Smooth muscle cell (in vitro differentiated cells): ENCODE measurements at regions not wholly inside any gene's neighbourhood (a gene's known extent, or its start where the extent isn't known, plus 50 kb on each side); places are given as distances from the start of the nearest gene placed in this dataset.
A peak's percentile ranks its signal among the peaks of the same experiment; 100 is the strongest.

Source experiments
- DNase-seq: peaks from one replicate; lab custom pipeline; 2025; ENCODE audit not compliant: unreplicated experiment; lab: John Stamatoyannopoulos, UW
- H2AFZ ChIP-seq: fragments of 200-600 bp; sonication (generic); 2 replicates; pipeline ENCODE4 v1.6.0; 2016; ENCODE audit warnings: antibody characterized with exemption, low read depth, mild to moderate bottlenecking
- H3F3A ChIP-seq: fragments of 200-600 bp; sonication (generic); 2 replicates; pipeline ENCODE4 v1.6.0; 2017; ENCODE audit warnings: antibody characterized with exemption, low read depth
- H3K27ac ChIP-seq: fragments of 200-600 bp; sonication (generic); 2 replicates; pipeline ENCODE4 v1.5.1; 2016; ENCODE audit warnings: low read depth, mild to moderate bottlenecking
- H3K27me3 ChIP-seq: fragments of 200-600 bp; sonication (generic); 2 replicates; pipeline ENCODE4 v1.6.1; 2016; ENCODE audit warnings: low read depth, mild to moderate bottlenecking
- H3K36me3 ChIP-seq: fragments of 200-600 bp; sonication (generic); 2 replicates; pipeline ENCODE4 v1.5.1; 2016; ENCODE audit warnings: low read depth
- H3K4me1 ChIP-seq: fragments of 200-600 bp; sonication (generic); 2 replicates; pipeline ENCODE4 v1.5.1; 2016; ENCODE audit warnings: low read depth
- H3K4me2 ChIP-seq: fragments of 200-600 bp; sonication (generic); 2 replicates; pipeline ENCODE4 v1.6.0; 2016; ENCODE audit warnings: mild to moderate bottlenecking
- H3K4me3 ChIP-seq: fragments of 200-600 bp; sonication (generic); 2 replicates; pipeline ENCODE4 v1.5.1; 2016; ENCODE audit warnings: mild to moderate bottlenecking
- H3K79me2 ChIP-seq: fragments of 200-600 bp; sonication (generic); 2 replicates; pipeline ENCODE4 v1.6.0; 2016; ENCODE audit warnings: low read depth, mild to moderate bottlenecking
- H3K9ac ChIP-seq: fragments of 200-600 bp; sonication (generic); 2 replicates; pipeline ENCODE4 v1.6.0; 2016; ENCODE audit warnings: low read depth
- H3K9me3 ChIP-seq: fragments of 200-600 bp; sonication (generic); replicated peaks from 2 replicates; pipeline ENCODE4 v1.5.1; 2016; ENCODE audit warnings: low read depth
- H4K20me1 ChIP-seq: fragments of 200-600 bp; sonication (generic); 2 replicates; pipeline ENCODE4 v1.6.0; 2016; ENCODE audit warnings: low read depth
- WGBS: methylation state at CpG from one replicate; pipeline ENCODE4 v1.1.7; 2016; ENCODE audit warnings: low lambda C conversion rate; 5-methylcytosine and 5-hydroxymethylcytosine counted together
- TF ChIP-seq, protein P1 (sequence below): fragments of 200-600 bp; sonication (generic); IDR thresholded peaks from 2 replicates; pipeline ENCODE4 v1.5.1; 2017; ENCODE audit warnings: borderline replicate concordance, mild to moderate bottlenecking, antibody characterized with exemption; ENCODE audit not compliant: insufficient read depth, poor library complexity, severe bottlenecking

DNA sequence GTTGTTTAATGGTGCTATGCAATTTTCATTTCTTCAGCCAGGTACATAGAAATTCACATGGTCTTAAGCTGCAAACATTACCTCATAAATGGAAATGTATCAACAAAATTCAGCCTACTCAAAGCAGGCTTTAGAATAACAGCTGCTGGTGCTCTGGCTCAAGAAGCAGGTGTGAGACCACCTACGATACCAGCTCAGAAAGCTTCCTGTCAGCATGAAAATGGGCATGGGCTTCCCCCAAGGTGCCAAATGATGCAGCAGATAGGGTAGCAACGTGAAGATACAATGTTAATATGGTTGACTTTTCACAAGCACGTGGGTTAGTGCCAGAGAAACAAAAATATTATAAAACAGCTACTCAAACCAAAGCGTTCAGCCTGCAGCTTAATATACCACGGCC, 343.4 kb upstream of the PRICKLE1 start:
- 76% methylated on average over 5 of the region's 5 CpGs for WGBS
- H3K9me3 ChIP-seq, result no peaks in the 10 kb centered on the region
- no peaks in the 10 kb centered on the region for H3K4me1 ChIP-seq
- no peaks in the 10 kb centered on the region for H3K36me3 ChIP-seq
- no peaks in the 10 kb centered on the region for H4K20me1 ChIP-seq
- H3F3A ChIP-seq, result peaks cover 26% of the 10 kb centered on the region
- no peak overlapping the region for H3K9ac ChIP-seq
- H3K27ac ChIP-seq, result peak overlapping the region; percentile 17
- peak overlapping the region; percentile 78 for H2AFZ ChIP-seq
- peak overlapping the region; percentile 46 for H3K4me2 ChIP-seq
- H3K4me3 ChIP-seq, result no peak overlapping the region
- H3K27me3 ChIP-seq, result no peaks in the 10 kb centered on the region
- DNase-seq, result no peak
- TF ChIP-seq, protein P1, sequence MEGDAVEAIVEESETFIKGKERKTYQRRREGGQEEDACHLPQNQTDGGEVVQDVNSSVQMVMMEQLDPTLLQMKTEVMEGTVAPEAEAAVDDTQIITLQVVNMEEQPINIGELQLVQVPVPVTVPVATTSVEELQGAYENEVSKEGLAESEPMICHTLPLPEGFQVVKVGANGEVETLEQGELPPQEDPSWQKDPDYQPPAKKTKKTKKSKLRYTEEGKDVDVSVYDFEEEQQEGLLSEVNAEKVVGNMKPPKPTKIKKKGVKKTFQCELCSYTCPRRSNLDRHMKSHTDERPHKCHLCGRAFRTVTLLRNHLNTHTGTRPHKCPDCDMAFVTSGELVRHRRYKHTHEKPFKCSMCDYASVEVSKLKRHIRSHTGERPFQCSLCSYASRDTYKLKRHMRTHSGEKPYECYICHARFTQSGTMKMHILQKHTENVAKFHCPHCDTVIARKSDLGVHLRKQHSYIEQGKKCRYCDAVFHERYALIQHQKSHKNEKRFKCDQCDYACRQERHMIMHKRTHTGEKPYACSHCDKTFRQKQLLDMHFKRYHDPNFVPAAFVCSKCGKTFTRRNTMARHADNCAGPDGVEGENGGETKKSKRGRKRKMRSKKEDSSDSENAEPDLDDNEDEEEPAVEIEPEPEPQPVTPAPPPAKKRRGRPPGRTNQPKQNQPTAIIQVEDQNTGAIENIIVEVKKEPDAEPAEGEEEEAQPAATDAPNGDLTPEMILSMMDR, result no peak
- H3K79me2 ChIP-seq, result no peaks in the 10 kb centered on the region

DNA sequence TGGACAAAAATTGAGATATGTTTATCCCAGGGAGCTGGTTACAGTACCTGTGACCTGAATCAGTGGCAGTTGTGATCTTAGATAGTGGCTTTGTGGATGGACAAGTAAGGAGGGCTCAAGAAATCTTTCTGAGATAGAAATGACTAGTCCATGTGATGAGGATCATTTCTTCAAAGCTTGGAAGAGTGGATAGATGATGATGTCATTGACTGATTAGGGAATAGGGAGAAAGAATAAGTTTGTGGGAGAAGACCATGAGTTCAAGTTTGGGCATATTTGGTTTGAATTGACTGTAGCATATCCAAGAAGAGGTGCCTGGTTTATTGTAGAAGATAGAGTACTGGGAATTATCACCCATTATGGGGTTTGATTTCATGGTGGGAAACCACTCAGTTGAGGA, 336.7 kb upstream of the PRICKLE1 start:
- H3K4me1 ChIP-seq, result peaks cover 20% of the 10 kb centered on the region
- no peaks in the 10 kb centered on the region for H4K20me1 ChIP-seq
- TF ChIP-seq, protein P1, result no peak
- H3K9me3 ChIP-seq, result no peaks in the 10 kb centered on the region
- no peaks in the 10 kb centered on the region for H3K79me2 ChIP-seq
- H2AFZ ChIP-seq, result no peak overlapping the region
- no peak overlapping the region for H3K27ac ChIP-seq
- no peak for DNase-seq
- H3K9ac ChIP-seq, result no peak overlapping the region
- H3K4me2 ChIP-seq, result no peak overlapping the region
- H3K4me3 ChIP-seq, result no peak overlapping the region
- no peaks in the 10 kb centered on the region for H3K36me3 ChIP-seq
- no peaks in the 10 kb centered on the region for H3K27me3 ChIP-seq
- H3F3A ChIP-seq, result peaks cover 17% of the 10 kb centered on the region

DNA sequence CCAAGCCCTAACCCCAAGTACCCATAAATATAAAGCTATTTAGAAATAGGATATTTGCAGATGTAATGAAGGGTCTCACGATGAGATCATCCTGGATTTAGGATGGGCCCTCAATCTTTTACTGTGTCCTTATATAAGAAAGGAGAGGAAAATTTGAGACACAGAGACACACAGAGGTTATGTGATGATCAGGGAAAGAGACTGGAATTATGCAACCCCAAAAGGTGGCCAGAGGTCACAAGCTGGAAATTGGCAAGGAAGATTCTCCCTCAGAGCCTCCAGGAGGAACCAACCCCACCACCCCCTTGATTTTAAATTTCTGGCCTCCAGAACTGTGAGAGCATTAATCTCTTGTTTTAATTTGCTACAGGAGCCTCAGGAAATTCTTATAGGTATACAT, 334.9 kb upstream of the PRICKLE1 start:
- WGBS, result 93% methylated on average over 1 of the region's 1 CpG
- Histone ChIP-seq H3K4me3 (no peak overlapping the region), H3K79me2 (no peaks in the 10 kb centered on the region), H3K9ac (no peak overlapping the region), H4K20me1 (no peaks in the 10 kb centered on the region), H3K27me3 (no peaks in the 10 kb centered on the region), H3K4me2 (no peak overlapping the region), H3K36me3 (no peaks in the 10 kb centered on the region), H2AFZ (no peak overlapping the region), H3K4me1 (peaks cover 20% of the 10 kb centered on the region), H3F3A (peaks cover 33% of the 10 kb centered on the region), H3K27ac (peak overlapping the region; percentile 77), H3K9me3 (no peaks in the 10 kb centered on the region)
- DNase-seq, result no peak
- TF ChIP-seq, protein P1, result no peak

DNA sequence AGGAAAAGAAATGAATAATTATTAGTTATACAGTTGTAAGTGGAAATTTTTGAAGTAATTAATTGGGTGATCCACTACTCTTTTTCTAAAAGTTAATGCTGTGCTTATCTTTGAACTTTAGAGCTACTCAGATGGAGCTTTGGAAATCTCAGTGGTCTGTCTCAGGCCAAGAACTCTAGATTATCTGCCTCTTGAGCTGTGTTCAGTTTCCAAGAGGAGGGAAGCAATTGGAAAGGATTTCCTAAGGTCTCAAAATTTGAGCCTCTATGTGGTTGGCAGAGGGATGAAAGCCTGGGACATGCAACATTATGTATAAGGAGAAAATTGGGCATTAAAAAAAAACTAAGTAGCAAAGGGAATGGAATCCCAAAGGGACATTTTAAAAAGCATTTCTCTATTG, 334.0 kb upstream of the PRICKLE1 start:
- H3K9me3 ChIP-seq, result no peaks in the 10 kb centered on the region
- H3K4me3 ChIP-seq, result no peak overlapping the region
- peaks cover 36% of the 10 kb centered on the region for H3F3A ChIP-seq
- peak overlapping the region; percentile 77 for H3K27ac ChIP-seq
- H3K4me2 ChIP-seq, result peak overlapping the region; percentile 70
- no peak overlapping the region for H3K9ac ChIP-seq
- no peaks in the 10 kb centered on the region for H3K27me3 ChIP-seq
- DNase-seq, result no peak
- peak overlapping the region; percentile 28 for H2AFZ ChIP-seq
- peaks cover 24% of the 10 kb centered on the region for H3K4me1 ChIP-seq
- TF ChIP-seq, protein P1, result no peak
- no peaks in the 10 kb centered on the region for H3K36me3 ChIP-seq
- no peaks in the 10 kb centered on the region for H3K79me2 ChIP-seq
- H4K20me1 ChIP-seq, result no peaks in the 10 kb centered on the region
